Posterior vena cava (tissue), 2 donors: ENCODE measurements at regions not wholly inside any gene's neighbourhood (a gene's known extent, or its start where the extent isn't known, plus 50 kb on each side); places are given as distances from the start of the nearest gene placed in this dataset.
A peak's percentile ranks its signal among the peaks of the same experiment; 100 is the strongest.

ENCODE experiments used
- DNase-seq: peaks from one replicate; pipeline ENCODE4 v3.0.0-alpha.2; 2020; ENCODE audit warnings: low spot score
- intact Hi-C, 2 donors: fragments of 100-400 bp; cut with DNase I; formaldehyde crosslinking; loops; one replicate each; pipeline versions ENCODE4 v1.14.1 to v1.14.2; 2022 to 2023
- donor health status: DM: yes; HTN: yes; CAD: no.
- donor health status: DM: yes; HTN: yes; CAD: no.

DNA sequence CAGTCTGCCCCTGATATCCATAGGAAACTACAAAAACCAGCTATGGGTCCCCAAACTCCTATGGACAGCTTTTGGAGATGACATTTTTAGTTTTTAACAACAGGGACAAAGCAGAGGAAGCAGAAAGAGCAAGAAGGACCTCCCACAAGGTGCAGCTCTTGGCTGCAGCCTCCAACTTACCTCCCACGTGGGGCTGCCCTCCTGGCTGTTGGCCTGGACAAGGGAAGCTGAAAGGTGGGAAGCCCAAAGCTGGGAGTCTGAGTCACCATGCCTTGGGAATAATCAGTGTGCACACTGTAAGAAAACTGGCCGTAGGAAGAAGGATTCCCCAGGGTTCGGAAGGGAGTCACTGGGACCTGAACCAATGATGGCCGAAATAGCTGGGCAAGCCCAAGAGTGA, 51.8 kb upstream of the PAX1 start:
- intact Hi-C loops, result no loop called here
- no peak for DNase-seq

DNA sequence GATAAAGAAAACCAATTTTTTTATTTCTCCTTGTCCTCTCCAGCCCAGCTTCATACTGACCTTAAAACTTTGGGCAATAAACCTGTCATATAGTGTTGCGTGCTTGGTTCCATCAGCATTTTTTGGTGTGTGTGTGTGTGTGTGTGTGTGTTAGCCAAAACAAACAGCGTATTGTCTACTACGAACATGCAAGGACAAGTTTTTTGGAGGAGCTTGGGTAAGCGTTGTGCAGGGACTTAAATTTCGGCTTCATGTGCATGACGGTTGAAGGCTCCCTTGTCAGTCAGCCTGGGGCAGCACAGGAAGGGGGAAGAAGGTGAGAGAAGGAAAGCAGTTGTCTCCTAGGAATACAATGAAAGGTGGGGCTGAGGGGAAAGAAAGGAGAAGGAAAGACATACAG, 62.0 kb upstream of the PAX1 start:
- no peak for DNase-seq
- intact Hi-C loops, result no loop called here

DNA sequence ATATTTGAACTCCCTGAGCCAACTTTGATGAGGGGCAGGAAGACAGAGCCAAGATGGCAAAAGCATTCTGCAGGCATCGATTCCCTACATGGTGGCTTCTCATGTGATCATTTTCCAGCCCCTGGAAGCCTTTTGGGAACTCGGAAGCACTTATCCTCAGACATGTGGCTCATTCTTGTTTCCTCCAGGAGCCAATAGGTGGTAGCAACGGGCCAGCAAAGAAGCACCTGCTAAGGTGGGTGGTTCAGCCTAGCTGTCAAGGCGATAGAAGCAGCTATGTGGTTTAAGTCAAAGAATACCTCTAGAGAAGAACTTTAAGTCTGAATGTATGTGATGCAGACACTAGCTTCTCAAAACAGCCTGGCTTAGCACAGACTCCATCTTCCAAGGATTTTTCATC, 64.9 kb upstream of the PAX1 start:
- no peak for DNase-seq
- intact Hi-C loops, result no loop called here

DNA sequence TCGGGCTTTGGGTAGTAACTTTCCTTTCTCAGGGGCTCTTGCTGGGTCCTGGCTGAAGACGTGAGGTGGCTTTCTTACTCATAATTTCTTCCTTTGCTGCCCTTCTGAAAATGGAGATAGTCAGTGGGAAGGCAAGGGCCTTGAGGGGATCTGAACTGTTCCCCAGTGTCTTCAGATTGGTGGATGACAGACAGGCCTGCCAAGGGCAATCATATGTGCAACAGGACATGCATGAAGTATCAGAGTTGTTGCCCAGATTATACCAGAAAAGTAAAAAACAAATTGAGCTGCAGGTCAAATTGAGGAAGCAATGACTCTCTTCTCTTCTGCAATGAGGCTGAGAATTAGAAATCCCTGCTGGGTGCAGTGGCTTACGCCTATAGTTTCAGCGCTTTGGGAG, 71.6 kb upstream of the PAX1 start:
- intact Hi-C loops, result no loop called here
- no peak for DNase-seq

DNA sequence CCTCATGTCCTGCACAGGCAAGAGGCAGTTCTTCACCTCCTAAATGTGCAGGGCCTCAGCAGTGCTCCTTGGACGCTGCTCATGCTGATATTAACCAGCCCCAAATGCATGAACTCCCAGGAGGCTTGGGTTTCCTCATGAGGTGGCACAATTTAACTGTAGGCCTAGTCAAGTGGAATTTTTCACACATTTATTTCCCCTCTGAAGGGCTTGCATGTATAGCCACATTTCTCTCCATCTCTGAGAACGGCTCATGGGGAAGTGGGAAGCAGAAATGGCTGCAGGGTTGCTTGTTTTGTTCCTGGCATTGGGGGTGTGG, 72.8 kb upstream of the PAX1 start:
- intact Hi-C loops, result no loop called here
- no peak for DNase-seq

DNA sequence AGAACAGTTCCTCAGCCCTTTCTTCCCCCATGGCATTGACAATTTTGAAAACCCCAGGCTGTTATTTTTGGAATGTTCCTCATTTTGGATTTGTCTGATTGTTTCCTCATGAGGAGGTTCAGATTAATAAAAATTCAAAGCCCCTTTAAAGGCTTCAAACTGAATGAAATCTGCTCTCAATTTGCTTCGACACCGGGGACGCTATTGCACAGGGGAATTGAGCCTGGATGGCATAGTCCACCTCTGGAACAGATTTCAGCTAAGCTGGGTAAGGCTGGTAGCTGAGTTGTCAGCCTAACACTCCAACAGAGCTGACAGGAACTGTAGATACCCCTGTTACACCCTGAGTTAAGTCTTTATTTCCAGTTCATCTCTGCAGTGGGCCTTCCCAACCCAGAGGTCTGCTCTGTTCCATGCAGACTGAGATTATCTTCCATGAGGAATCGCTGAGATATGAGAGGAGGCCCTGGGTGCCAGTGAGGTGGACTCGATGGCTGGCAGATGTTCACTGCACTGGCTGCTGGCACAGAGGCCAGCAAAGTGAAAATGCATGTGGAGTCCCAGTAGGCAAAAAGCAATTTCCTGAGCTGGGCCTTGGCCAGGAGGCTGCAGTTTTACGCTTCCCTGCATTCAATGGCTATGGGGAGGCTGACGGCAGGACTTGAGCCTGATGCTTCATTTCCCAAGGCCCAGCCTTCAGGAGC, 73.3 kb upstream of the PAX1 start:
- intact Hi-C loops, result no loop called here
- no peak for DNase-seq

DNA sequence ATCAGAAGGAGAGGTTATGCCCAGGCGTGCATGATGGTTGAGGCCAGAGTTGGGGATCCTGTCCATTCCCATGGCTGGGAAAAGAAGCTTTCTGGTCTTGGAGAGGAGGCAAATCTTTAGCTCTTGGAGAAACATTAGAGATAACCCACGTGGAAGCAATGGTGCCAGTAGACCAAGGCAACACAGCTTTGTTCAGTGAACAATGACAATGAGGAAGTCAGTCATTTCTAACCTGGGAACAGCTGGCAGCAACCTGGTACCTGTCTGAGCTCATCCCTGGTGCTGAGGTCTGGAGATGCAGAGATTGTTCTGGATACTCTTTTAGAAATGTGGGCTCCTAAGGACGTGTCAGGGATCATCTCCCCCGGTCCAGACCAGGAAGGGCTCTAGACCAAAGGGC, 76.7 kb upstream of the PAX1 start:
- intact Hi-C loops, result no loop called here

DNA sequence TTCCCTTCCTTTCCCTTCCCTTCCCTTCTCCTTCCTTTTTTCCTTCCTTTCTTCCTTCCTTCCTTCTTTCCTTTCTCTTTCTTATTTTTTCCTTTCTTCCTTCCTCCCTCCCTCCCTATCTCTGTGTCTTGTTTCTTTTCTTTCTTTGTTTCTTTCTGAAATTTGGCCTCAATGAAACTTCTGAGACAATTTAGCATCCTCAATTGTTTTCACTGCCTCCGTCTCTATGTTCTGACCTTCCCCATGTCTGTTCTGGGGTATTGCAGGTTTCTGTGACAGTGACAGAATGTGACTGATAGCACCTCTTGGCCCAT, 81.7 kb upstream of the PAX1 start:
- DNase-seq, result no peak
- intact Hi-C loops, result no loop called here

More for the DNA sequence above, 76.7 kb upstream of the PAX1 start:
- no peak for DNase-seq

DNA sequence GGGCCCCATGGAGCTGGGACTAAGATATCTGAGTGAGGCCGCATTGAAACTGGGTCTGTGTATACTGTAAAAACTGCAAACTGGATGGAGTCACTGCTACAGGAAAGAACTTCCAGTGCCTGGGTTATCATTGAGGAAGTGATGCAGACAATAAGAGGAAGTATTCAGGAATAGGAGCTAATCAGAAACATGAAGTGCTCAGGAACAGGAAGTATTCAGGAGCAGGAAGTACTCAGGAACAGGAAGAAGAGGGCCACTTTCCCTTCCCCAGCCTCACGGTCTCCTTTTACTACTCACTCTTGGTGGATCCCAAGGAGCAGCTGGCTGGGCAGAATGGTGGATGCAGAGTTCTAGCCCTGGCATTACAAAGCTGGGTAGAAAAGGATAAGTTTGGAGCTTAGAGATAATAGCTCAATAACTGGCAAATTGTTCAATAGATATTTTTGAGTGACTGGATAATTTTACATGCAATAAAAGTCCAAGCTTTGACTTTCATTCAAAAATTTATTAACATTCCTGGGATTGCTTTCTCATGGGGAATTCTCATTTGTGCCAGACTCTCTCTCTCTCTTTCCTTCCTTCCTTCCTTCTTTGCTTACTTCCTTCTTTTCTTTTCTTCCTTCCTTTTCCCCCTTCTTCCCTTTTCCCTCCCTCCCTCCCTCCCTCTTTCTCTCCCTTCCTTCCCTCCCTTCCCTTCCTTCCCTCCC, 82.2 kb upstream of the PAX1 start:
- no peak for DNase-seq
- intact Hi-C loops, result no loop called here

DNA sequence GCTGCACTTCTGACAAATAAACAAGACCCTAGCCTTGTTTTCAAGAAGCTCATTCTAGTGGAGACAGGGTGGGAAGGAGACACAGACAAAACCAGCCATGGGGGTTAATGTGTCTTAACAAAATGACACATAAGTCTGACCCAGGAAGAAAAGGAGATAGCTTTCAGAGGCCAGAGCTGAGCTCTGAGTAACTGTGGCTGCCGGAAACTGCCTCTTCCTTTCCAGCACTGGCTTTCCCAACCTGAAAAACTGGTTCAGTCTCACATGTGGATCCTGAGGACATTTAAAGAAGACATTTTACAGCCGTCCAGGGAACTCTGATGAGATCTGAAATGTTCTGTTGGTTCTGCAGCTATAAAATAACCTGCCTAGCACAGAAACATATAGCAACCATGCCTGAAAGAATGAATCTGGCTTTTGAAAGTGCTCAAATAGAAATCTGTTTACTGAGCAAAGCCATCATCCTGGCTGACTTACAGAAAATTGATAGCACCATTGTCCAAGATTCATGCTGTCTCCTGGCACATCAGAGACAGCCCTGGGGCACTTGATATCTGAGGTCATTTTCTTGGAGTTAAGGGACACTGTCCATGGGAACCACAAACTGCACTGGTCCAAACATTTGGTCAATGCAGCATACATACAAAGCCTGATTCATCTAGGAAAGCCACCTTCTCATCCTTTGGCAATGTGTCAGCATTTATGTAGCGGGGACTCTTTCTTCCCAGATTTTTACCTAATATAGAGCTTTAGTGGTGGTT, 83.2 kb upstream of the PAX1 start:
- no peak for DNase-seq
- intact Hi-C loops, result no loop called here

DNA sequence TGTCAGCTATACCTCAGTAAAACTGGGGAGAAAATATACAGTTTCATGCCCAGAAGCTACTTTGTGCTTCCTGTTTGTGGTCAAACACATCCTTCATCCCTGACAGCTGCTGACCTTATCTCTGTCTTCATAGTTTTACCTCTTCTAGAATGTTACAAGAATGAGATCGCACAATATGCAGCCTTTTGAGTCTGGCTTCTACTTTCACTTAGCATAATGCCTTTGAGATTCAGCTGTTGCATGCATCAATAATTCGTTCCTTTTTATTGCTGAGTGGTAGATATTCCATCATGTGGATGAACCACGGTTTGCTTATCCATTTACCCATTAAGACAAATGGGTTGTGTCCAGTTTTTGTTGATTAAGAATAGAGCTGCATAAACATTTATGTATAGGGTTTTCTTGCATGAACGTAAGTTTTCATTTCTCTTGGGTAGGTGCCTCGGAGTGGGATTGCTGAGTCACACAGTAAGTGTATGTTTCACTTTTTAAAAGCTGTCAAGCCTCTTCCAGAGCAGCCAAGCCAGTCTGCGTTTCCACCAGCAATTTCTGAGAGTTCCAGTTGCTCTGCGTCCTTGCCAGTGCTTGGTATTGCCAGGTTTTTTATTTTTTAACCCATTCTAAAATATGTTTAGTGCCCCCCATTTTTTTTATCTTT, 86.6 kb upstream of the PAX1 start:
- intact Hi-C loops, result no loop called here
- no peak for DNase-seq

DNA sequence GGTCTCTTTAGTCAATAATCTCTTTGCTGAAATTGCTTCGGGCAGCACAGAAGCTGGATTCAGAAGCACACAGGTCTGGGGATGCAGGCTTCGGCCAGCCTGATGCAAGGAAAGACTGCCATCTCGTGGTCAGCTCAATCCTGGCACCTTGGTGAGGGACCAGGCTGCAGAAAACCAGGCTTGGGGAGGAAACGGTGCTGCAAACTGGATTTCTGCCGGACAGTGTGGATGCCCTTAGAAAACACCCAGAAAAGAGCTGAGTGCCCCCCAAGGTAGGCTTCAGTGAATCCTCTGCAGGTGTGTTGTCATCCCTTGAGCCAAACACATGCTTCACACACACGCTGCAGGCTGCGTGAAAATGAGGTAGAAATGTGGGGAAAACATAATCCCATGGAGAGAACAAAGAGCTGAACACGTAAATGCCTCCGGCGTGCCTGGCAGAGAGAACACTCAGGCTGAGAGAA, 89.8 kb upstream of the PAX1 start:
- DNase-seq, result no peak
- intact Hi-C loops, result no loop called here

DNA sequence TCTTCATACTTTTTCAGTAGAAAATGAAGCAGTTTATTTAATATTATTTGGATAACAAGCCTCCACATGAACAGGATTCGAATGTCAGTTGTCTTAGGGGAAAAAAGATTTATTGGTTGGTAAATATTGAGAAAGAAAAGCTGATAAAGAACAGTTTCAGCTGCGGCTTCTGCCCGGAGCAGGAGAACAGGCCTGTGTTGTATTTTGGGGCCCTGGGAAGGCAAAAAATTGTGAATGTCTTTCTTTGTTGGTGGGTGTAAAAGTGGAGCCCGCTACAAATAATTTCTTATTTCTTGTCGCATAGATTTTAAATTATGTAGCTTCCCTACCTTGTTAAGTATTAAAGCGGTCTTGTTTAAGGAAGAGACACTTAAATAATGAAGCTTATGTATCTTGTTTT, 90.5 kb upstream of the PAX1 start:
- DNase-seq, result no peak
- intact Hi-C loops, result no loop called here

DNA sequence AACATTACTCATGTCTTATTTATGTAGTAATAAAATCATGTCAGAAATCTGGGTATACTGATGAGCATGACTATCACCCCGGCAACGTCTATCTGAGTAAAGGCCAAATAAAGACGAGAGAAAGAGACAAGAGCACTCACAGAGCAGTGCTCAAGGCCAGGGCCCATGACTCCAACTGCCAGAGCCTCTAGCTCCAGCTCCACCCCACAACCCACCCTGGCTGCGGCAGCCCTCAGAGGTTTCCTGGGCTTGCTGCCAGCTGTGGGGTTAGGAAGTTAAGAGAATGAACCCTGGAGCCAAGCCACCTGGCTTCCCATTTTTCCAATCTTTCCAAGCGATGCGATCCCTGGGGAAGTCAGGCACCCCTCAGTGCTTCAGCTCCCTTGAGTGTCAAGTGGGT, 92.0 kb upstream of the PAX1 start:
- no peak for DNase-seq
- intact Hi-C loops, result no loop called here

DNA sequence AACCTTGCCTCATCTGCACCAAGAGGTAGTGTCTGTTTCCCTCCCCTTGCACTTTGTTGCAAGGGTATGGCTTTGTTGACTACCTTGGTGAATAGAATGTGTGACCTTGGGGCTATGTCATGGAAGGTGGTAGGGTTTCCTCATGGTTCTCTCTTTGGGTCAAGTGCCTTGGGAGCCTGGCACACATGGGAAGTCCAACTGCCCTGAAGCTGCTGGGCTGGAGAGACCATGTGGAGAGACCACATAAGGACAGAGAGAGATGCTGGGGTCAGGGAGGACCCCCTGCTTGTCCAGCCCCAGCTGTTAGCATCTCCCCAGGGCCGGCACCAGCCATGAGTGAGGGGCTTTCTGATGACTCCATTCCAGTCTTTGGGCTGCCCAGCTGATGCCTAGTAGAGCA, 95.5 kb upstream of the PAX1 start:
- no peak for DNase-seq
- intact Hi-C loops, result no loop called here

DNA sequence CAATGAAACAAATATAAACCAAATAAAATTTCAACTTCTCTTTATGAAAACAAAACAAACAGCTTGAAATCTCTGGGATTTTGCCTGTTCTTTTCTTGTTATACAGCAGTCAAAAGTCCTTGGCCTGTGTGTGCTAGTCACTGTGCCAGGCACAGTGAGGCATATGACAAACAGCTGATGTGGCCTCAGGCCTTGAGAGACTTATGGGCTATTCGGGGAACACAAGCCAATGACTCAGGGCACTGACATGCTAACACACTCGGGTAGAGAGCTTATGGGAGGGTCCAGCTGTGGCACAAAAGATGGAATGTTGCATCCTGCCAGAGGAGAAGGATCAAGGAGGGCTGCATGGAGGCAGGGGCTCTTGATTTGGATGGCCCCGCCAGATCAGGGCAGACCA, 95.4 kb upstream of the NKX2-2 start:
- intact Hi-C loops, result no loop called here

DNA sequence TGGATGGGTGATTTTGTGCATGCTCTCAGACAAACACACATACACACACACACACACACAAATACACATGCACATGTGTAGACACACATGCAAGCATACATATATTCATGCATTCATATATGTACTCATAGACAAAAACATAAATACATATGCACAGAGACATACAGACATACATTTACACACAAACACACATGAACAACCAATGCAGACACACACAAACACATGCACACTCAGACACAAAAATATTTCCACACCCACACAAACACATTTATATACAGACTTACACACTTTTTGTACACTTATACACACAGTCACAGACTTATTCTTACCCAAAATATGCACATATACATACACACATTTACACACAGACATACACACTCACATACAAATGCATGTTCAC, 94.9 kb upstream of the NKX2-2 start:
- intact Hi-C loops, result no loop called here
- no peak for DNase-seq

More for the DNA sequence above, 95.4 kb upstream of the NKX2-2 start:
- DNase-seq, result no peak

DNA sequence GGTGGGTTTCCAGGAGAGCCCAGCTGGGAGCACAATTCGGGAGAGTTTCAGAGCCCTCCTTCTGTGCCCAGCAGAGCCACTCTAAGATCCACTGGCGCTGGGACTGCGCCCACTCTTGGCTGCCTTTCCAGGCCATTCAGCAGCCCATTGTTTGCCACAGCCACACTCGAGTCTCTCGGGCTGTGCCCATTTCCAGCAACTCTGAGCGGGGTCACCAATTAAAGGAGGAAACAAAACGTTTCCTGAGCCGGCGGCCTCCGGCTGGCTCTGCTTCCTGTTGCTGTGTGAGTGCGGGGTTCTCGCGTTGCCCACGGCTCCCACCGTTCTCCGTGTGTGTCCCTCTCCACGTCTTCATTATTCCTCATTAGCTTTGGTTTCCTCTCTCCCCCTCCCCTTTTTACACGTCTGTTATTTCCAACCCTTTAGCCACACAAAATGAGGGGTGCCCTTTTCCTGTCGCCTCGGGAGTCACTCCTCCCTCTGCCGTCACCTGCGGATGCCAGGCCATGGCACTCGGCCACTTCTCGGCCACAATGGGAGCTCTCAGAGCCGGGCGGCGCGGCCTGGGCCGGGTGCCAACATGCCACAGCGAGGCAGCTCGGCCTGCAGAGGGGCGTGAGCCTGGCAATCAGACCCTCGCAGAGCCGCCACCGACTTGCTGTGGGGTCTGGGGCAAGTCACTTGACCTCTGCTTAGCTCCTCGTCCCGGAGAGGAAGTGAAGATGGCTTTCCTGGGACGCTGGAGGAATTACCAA, 94.3 kb upstream of the NKX2-2 start:
- peak; percentile 77 for DNase-seq
- intact Hi-C loops, result no loop called here

DNA sequence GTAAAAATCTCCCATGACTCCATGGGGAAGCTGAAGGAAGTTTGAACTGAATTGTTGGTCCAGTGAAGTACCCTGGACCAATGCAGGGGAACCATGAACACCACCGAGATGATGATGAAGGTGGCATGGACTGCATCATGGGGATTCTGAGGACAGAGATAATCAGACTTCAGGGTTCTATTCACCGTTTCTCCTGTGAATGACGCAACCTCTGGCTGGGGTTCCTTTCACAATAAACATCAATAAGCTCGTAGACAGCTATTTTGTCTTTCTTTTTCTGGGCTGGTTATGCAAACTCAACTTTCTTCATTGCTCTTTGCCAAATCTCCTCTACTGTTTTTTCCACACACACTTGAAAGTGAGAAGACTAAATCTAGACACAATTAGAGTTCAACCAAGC, 87.9 kb upstream of the NKX2-2 start:
- intact Hi-C loops, result no loop called here
- no peak for DNase-seq

DNA sequence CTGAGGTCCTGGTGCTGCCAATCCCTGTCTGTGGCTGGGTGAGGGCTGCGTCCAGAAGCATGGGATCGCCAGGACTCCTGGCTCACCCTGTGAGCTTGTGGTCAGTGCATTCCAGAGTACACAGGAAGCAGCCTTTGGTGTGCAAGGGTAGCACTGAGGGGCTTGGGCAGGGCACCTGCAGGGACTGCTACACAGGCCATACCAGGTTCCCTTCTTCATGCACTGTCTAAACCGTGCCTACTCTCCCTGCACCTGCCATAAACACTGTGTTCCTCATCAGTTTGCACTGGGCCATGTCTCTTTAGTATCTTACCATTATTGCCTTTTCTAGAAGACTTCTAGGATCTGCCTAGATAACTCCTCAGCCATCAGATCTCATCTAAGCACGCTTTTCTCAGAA, 72.8 kb upstream of the NKX2-2 start:
- intact Hi-C loops, result loop anchor here in 1 of 2 donors (10.0 kb wide), 1 partner anchor 52 kb away; no protein-coding TSS in a partner anchor
- no peak for DNase-seq
